Activated CD8-positive, alpha-beta T cell treated with anti-CD3 and anti-CD28 coated beads for 36 hours (primary cell): ENCODE measurements at regions not wholly inside any gene's neighbourhood (a gene's known extent, or its start where the extent isn't known, plus 50 kb on each side); places are given as distances from the start of the nearest gene placed in this dataset.

Source experiments
- ATAC-seq: fragments of 200-7000 bp; cut with Tn5 transposase; one replicate; pipeline ENCODE4 v1.10.0; 2021; ENCODE audit warnings: mild to moderate bottlenecking, moderate library complexity
- CTCF ChIA-PET: fragments of 350-600 bp; sonication (Branson Sonifier 250); formaldehyde crosslinking; loops from one replicate; lab custom pipeline; 2021; ENCODE audit warnings: antibody characterized with exemption; lab: Charles Lee
- POLR2A ChIA-PET: fragments of 350-600 bp; sonication (Branson Sonifier 250); formaldehyde crosslinking; loops from one replicate; lab custom pipeline; 2021; ENCODE audit warnings: antibody characterized with exemption; lab: Charles Lee
- DNase-seq: peaks from one replicate; pipeline ENCODE4 v3.0.0-alpha.2; 2020
- H3K27ac Mint-ChIP-seq: one replicate; pipeline ENCODE4 v1.8.0; 2021; ENCODE audit warnings: mild to moderate bottlenecking, mixed read lengths
- H3K27me3 Mint-ChIP-seq: one replicate; pipeline ENCODE4 v1.8.0; 2021; ENCODE audit warnings: mixed read lengths
- H3K36me3 Mint-ChIP-seq: one replicate; pipeline ENCODE4 v1.8.0; 2021; ENCODE audit warnings: low read depth, mixed read lengths
- H3K4me1 Mint-ChIP-seq: one replicate; pipeline ENCODE4 v1.8.0; 2021; ENCODE audit warnings: low read depth, mixed read lengths
- H3K4me3 Mint-ChIP-seq: one replicate; pipeline ENCODE4 v1.8.0; 2021; ENCODE audit warnings: mild to moderate bottlenecking, moderate library complexity, mixed read lengths
- H3K9me3 Mint-ChIP-seq: one replicate; pipeline ENCODE4 v1.8.0; 2021; ENCODE audit warnings: mixed read lengths
- CTCF ChIP-seq: fragments of 200-600 bp; IDR thresholded peaks from one replicate; pipeline ENCODE4 v1.8.0; 2022; ENCODE audit warnings: antibody characterized with exemption, mild to moderate bottlenecking
- intact Hi-C: fragments of 100-400 bp; cut with micrococcal nuclease; formaldehyde crosslinking; loops from one replicate; pipeline ENCODE4 v1.10.0; 2022

GRCh38 chr10:128468462-128468861, 342.2 kb upstream of the MKI67 start:
- Mint-ChIP-seq H3K36me3 (no peaks in the 10 kb centered on the region), H3K27ac (no peak overlapping the region), H3K4me1 (no peaks in the 10 kb centered on the region), H3K4me3 (no peak overlapping the region), H3K27me3 (no peaks in the 10 kb centered on the region), H3K9me3 (no peaks in the 10 kb centered on the region)
- CTCF ChIA-PET, result interaction anchor here (0.7 kb wide), 1 partner anchor 259 kb away, joined by 5 read pairs; no protein-coding TSS in a partner anchor
- POLR2A ChIA-PET, result no interaction called here
- TF ChIP-seq CTCF, result no peak
- DNase-seq, result no peak
- ATAC-seq, result no peak
- intact Hi-C loops, result no loop called here

- no peaks in the 10 kb centered on the region for H3K36me3 Mint-ChIP-seq
- no peaks in the 10 kb centered on the region for H3K4me1 Mint-ChIP-seq
- intact Hi-C loops, result no loop called here
- H3K27me3 Mint-ChIP-seq, result no peaks in the 10 kb centered on the region
- ChIA-PET POLR2A (no interaction called here), CTCF (no interaction called here)
- no peaks in the 10 kb centered on the region for H3K9me3 Mint-ChIP-seq
- no peak overlapping the region for H3K4me3 Mint-ChIP-seq
- DNase-seq (no peak), ATAC-seq (no peak)
- H3K27ac Mint-ChIP-seq, result no peak overlapping the region
- TF ChIP-seq CTCF, result no peak
Measured at GRCh38 chr10:128469515-128469914, 343.3 kb upstream of the MKI67 start.

- ChIA-PET CTCF (no interaction called here), POLR2A (no interaction called here)
- ATAC-seq, result no peak
- Mint-ChIP-seq H3K9me3 (no peaks in the 10 kb centered on the region), H3K4me1 (no peaks in the 10 kb centered on the region), H3K27ac (no peak overlapping the region), H3K4me3 (no peak overlapping the region), H3K27me3 (no peaks in the 10 kb centered on the region), H3K36me3 (no peaks in the 10 kb centered on the region)
- DNase-seq, result no peak
- intact Hi-C loops, result no loop called here
- TF ChIP-seq CTCF, result no peak
Measured at GRCh38 chr10:128470321-128470965, 344.2 kb upstream of the MKI67 start.

GRCh38 chr10:128471151-128471550, 344.9 kb upstream of the MKI67 start:
- POLR2A ChIA-PET, result no interaction called here
- CTCF ChIA-PET, result no interaction called here
- no peaks in the 10 kb centered on the region for H3K4me1 Mint-ChIP-seq

GRCh38 chr10:128472196-128472595, 346.0 kb upstream of the MKI67 start:
- DNase-seq, result no peak
- Mint-ChIP-seq H3K27me3 (no peaks in the 10 kb centered on the region), H3K27ac (no peak overlapping the region), H3K36me3 (no peaks in the 10 kb centered on the region), H3K9me3 (no peaks in the 10 kb centered on the region), H3K4me1 (no peaks in the 10 kb centered on the region), H3K4me3 (no peak overlapping the region)
- no peak for ATAC-seq
- CTCF ChIA-PET, result no interaction called here
- POLR2A ChIA-PET, result no interaction called here
- no peak for TF ChIP-seq CTCF
- intact Hi-C loops, result no loop called here

More at GRCh38 chr10:128471151-128471550, 344.9 kb upstream of the MKI67 start:
- Mint-ChIP-seq H3K27me3 (no peaks in the 10 kb centered on the region), H3K27ac (no peak overlapping the region), H3K36me3 (no peaks in the 10 kb centered on the region), H3K9me3 (no peaks in the 10 kb centered on the region), H3K4me3 (no peak overlapping the region)
- no peak for DNase-seq
- ATAC-seq, result no peak
- no peak for TF ChIP-seq CTCF
- intact Hi-C loops, result no loop called here
